NCI-H146 treated with DMSO at 0.1 percent for 48 hours (cell line): ENCODE measurements at regions not wholly inside any gene's neighbourhood (a gene's known extent, or its start where the extent isn't known, plus 50 kb on each side); places are given as distances from the start of the nearest gene placed in this dataset.
A peak's percentile ranks its signal among the peaks of the same experiment; 100 is the strongest.
"Not testable (repeated sequence)": the region's sequence is repeated elsewhere in the genome, so short reads cannot be mapped to it uniquely, and the experiment has no call there.

Experiments
- DNase-seq: peaks from one replicate; lab custom pipeline; 2025; ENCODE audit not compliant: unreplicated experiment; lab: John Stamatoyannopoulos, UW

- DNase-seq: no peak
Measured at GRCh38 chr4:1589098-1589497, 95.0 kb downstream of the FAM53A start.

- no peak for DNase-seq
Measured at GRCh38 chr4:1588306-1588705, 95.8 kb downstream of the FAM53A start.

- DNase-seq: no peak
Measured at GRCh38 chr4:1584498-1584897, 99.6 kb downstream of the FAM53A start.

DNA sequence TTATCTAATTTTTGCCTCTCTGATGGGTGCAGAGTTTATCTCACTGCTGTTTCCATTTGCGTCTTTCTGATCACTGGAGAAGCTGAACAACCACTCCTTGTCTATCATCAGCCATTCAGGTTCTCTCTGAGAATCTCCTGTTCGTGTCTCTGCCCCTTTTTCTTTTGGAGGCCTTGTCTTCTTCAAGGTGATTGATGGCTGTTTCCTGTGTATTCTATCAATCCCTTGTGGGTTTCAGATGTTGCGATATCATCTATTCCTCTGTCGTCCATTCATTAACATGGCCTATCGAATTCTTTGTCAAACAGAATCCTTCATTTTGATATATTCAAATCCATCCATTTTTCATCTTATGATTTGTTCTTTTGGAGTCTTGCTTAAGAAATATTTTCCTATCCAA, 100.3 kb downstream of the FAM53A start:
- DNase-seq: no peak

DNA sequence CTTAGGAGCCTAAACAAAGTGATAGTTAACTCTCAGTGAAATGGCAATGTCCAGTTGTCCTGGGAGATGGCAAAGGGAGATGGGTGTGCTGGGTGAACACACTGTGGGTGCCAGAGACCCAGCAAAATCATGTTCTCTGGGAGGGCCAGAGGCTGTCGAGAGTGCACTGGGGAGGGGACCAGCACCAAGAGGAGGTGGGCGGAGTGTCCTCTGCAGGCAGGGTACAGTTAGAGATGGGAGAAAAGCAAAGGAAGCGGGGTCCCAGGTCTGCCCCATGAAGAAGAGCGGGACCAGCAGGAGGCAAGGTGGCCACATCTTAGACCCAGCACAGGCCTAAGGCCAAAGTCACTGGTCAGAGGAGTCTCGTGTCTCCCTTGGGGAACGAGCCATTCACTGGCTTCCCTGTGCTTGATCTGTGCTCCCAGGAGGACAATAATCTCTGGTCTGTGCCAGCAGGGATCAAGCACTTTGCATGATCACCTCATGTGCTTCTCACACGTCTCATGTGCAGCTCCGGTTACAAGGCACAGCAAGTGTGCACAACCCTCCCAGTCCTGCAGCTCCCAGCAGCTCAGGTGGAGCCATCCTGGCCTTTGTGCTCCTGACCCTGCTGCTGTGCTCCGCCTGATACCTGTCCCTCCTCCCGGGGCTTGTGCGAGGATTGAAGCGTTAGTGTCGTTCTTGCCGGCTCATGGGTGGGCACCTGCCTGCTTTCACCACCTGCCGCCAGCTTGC, 100.9 kb downstream of the FAM53A start:
- DNase-seq: no peak

DNA sequence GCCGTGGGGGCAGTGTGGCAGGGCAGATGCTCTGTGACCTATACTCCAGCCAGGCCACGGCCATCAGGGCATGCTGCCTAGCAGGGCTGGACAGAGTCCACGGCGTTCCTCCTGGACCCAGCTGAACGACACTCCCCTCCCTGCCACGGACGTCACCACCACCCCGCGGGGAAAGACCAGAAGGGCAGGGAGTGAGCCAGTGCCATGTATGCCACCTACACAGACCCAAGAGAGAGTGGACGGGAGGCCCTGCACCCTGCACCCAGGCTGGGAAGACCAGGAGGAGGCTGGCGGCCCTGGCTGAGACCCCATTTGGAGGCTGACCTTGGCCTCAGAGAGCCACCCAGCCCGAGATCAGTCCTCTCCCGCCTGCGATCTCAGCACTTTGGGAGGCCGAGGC, 101.9 kb downstream of the FAM53A start:
- no peak for DNase-seq

GRCh38 chr4:1581164-1581894, 102.8 kb downstream of the FAM53A start:
- DNase-seq: not testable (repeated sequence)

GRCh38 chr4:1580692-1581012, 103.5 kb downstream of the FAM53A start:
- not testable (repeated sequence) for DNase-seq

DNA sequence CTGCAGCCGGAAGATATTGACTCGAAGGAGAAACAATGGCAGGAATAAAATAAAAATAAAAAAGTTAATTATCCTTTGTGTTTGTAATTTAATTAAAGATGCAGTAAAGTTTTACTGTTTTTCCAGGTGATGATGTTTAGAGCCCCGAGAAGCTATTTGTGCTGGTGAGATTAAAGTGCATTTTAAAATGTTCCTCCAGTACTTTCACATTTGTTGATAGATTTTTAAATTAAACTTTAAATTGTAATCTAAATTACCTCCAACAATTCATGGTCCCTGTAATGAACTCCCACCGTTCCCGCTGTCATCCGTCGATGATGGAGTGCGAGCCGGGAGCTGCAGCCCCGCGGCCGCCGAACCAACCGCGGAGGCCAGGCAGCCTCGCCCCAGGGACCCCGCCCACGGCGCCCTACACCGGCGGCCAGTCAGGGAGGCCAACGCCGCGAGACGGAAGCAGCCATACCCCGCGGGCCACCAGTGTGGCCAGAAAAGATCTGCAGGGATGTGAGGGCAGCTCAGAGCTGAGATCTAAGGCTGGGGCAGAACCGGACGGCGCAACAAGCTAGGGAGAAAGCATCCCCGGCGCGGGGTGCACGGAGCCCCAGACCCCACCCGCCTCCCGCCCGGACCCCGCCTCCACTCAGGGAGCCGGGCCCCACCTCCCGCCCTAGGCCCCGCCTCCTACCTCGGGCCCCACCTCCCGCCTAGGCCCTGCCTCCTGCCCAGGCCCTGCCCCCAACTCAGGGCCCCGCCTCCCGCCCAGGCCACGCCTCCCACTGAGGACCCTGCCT, 104.0 kb downstream of the FAM53A start:
- no peak for DNase-seq

- DNase-seq: no peak
Measured at GRCh38 chr4:1579001-1579900, 104.9 kb downstream of the FAM53A start.

DNA sequence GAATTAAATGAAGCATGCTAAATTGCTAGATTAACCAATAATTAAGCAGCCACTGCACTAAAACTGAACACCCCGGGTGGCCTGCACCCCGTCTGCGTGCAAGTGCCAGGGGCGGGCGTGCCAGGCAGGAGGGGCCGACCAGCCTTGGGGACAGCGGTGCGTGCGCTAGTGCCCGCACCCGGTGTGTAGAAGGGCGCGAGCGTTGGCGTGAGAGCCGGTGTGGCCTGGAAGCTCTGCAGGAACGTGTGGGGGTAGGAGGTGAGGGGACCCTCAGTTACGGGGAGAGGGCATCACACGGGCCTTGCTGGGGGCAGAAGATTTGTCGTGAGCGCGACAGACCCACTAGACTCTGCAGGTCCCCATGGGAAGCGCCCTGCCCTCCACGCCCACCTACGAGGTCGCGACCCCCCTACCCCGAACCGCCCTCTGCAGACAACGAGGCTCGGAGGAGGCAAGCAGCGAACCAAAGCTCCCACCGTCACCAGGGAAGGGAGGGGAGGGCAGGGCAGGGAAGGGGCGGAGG, 105.8 kb downstream of the FAM53A start:
- DNase-seq: no peak

GRCh38 chr4:1577822-1578217, 106.3 kb downstream of the FAM53A start:
- DNase-seq: no peak

DNA sequence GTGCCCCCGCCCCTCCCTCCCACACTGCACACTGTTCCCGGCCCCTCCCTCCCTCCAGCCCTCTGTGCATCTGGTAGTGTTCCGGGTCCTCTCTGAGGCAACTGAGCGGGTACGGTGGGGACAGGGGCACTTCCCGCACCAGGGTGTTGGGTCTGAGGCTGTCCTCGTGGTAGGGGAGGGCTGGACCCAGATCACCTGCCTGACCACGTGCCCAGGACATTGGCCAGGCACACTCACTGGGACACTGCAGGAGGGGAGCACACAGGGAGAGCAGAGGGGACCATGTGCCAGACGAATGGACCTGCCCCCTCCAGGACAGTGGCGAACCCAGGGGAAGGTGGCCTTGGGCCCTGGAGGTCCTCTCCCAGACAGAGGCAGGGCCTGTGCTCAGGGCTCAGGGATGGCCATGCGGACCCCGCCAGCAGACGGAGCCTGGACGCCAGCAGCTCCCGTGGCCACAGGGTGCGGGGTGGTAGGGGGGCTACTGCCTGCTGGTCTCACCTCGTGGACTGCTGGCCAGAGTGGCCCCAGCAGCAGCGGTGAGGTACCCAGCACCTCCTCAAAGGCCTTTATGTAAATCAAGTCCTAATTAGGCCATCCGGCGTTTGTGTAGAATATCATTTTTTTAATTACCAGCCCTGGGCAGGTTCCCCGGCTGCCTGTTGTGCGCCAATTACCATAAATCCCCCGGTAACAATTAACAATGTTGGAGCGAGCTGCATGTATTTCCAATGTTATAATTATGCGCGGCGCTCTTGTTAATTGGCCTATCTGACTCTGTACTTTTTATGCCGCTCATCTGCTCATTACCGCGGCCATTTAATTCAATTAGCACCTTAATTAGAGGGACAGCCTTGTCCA, 106.9 kb downstream of the FAM53A start:
- peak; percentile 10 for DNase-seq

DNA sequence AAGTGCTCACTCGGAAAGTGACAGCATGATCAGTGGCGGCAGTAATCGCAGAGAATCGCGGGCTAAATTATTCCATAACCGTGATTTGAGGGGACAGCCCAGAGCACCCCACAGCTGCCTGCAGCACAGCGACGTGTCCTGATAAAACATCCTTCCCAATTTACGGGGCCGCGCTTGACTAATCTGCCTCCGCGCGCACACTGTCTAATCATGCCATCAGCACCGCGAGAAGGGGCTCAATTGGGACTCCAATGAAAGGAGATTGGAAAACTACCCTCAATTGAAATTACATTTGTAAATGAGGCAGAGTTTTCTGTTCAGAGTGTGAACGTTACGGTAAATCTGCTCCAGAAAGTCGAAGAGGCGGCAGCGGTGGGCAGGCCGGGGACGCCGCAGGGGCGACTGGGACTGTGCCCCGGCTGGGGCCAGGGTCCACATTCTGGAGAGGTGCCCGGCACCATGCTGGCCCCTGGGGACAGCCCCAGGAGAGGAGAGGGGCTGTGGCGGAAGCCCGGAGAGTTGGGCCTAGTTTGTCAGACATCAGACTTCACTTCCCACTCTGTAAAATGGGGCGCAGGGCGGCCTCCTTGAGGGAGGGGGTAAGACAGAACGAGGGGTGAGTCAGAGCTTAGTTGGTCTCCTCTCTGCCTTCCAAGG, 107.7 kb downstream of the FAM53A start:
- DNase-seq: no peak

- DNase-seq: no peak
Measured at GRCh38 chr4:1575418-1576303, 108.5 kb downstream of the FAM53A start.

GRCh38 chr4:1574601-1575417, 109.3 kb downstream of the FAM53A start:
- no peak for DNase-seq

DNA sequence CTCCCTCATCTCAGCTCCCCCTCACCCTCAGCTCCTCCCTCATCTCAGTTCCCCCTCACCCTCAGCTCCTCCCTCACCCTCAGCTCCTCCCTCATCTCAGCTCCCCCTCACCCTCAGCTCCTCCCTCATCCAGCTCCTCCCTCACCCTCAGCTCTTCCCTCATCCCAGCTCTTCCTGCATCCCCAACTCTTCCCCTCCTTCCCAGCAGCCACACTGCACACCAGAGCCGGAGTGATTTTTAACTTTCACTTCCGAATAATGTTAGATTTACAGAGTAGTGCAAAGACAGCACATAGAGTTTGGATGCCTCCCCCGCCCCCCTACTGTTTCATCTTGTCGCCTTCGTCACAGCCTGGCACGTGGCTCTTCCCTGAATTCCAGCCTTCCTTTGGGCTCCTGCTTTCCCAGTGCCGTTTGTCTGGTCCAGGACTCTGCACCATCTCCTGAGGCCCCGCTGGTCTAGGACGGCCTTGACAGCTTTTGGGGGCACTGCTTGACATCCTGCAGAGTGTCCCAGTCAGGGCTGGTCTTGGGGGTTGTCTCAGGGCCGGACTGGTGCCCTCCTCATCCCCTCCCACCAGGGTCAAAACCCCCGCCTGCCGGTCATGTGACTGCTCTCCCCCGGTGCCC, 110.2 kb downstream of the FAM53A start:
- no peak for DNase-seq
